ENCODE measurements at regions not wholly inside any gene's neighbourhood (a gene's known extent, or its start where the extent isn't known, plus 50 kb on each side); places are given as distances from the start of the nearest gene placed in this dataset.

DNA sequence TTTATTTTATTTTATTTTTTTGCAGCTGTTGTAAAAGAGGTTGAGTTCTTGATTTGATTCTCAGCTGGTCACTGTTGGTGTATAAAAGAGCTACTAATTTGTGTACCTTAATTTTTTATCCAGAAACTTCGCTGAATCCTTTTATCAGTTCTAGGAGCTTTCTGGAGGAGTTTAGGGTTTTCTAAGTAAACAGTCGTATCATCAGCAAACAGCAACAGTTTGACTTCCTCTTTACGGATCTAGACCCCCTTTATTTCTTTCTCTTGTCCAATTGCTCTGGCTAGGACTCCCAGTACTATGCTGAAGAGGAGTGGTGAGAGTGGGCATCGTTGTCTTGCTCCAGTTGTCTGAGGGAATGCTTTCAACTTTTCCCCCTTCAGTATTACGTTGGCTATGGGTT, 165.8 kb upstream of the KCNMB2 start:
- no peak for DNase-seq
- Histone ChIP-seq H3K27me3 (ENCODE audit: insufficient read depth, low read depth) (no peaks in the 10 kb centered on the region), H3K36me3 (ENCODE audit: low read depth) (no peaks in the 10 kb centered on the region), H2AFZ (no peak overlapping the region), H4K20me1 (ENCODE audit: insufficient read depth) (no peaks in the 10 kb centered on the region), H3F3A (ENCODE audit: insufficient read depth, low read depth) (no peaks in the 10 kb centered on the region), H3K9me2 (ENCODE audit: insufficient read depth) (no peaks in the 10 kb centered on the region), H3K4me1 (replicated peaks; ENCODE audit: insufficient read depth) (no peaks in the 10 kb centered on the region; the same call in 1 of the 2 replicates), H3K9me3 (ENCODE audit: insufficient read depth, low read depth) (no peaks in the 10 kb centered on the region; the same call in 1 of the 2 replicates), H3K79me2 (ENCODE audit: low read depth) (no peaks in the 10 kb centered on the region), H3K4me2 (no peak overlapping the region), H3K27ac (no peak overlapping the region), H3K4me3 (no peak overlapping the region)
- BruUV-seq (replicated peaks): no TSS peak
- ChIA-PET POLR2A (ENCODE audit: unreplicated experiment) (no interaction called here), CTCF (no interaction called here)
- TF ChIP-seq, protein P1, sequence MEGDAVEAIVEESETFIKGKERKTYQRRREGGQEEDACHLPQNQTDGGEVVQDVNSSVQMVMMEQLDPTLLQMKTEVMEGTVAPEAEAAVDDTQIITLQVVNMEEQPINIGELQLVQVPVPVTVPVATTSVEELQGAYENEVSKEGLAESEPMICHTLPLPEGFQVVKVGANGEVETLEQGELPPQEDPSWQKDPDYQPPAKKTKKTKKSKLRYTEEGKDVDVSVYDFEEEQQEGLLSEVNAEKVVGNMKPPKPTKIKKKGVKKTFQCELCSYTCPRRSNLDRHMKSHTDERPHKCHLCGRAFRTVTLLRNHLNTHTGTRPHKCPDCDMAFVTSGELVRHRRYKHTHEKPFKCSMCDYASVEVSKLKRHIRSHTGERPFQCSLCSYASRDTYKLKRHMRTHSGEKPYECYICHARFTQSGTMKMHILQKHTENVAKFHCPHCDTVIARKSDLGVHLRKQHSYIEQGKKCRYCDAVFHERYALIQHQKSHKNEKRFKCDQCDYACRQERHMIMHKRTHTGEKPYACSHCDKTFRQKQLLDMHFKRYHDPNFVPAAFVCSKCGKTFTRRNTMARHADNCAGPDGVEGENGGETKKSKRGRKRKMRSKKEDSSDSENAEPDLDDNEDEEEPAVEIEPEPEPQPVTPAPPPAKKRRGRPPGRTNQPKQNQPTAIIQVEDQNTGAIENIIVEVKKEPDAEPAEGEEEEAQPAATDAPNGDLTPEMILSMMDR (conservative IDR thresholded peaks at IDR 0.05): no peak
- TF ChIP-seq EZH2 (IDR thresholded peaks at IDR 0.05; ENCODE audit: low read depth): no peak
- intact Hi-C loops (cut with micrococcal nuclease; ENCODE audit: unreplicated experiment): no loop called here

DNA sequence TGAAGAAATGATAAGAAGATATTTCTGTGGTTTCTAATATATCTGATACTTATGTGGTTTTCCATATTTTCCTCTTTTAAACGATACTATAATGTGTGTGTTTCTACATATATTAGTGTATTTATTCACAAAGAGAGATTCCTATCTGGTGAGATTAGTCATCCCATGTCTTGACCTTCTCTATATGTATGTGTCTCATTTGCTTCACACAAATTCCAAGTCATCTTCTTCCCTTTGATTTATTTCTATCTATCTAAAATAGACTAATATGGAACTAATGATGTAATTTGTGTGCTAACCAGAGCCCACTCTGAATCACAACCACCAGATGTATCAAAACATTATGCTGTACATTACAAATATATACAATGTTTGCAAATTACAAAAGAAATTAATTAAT, 154.7 kb upstream of the KCNMB2 start:
- no TSS peak for BruUV-seq (replicated peaks)
- DNase-seq: no peak
- H2AFZ ChIP-seq: no peak overlapping the region
- TF ChIP-seq, protein P1 (conservative IDR thresholded peaks at IDR 0.05): no peak
- TF ChIP-seq EZH2 (IDR thresholded peaks at IDR 0.05; ENCODE audit: low read depth): no peak
- ChIA-PET POLR2A (ENCODE audit: unreplicated experiment) (interaction anchor here (0.6 kb wide), 1 partner anchor 35 kb away, joined by 13 read pairs; no protein-coding TSS in a partner anchor), CTCF (no interaction called here)
- no peaks in the 10 kb centered on the region for H3K27me3 ChIP-seq (ENCODE audit: insufficient read depth, low read depth)
- no peak overlapping the region for H3K4me2 ChIP-seq
- H4K20me1 ChIP-seq (ENCODE audit: insufficient read depth): no peaks in the 10 kb centered on the region
- H3K9me2 ChIP-seq (ENCODE audit: insufficient read depth): peaks cover 4% of the 10 kb centered on the region; the same call in 1 of the 2 replicates
- H3K4me1 ChIP-seq (replicated peaks; ENCODE audit: insufficient read depth): peaks cover 26% of the 10 kb centered on the region
- H3K27ac ChIP-seq: no peak overlapping the region
- no peaks in the 10 kb centered on the region for H3K79me2 ChIP-seq (ENCODE audit: low read depth)
- intact Hi-C loops (cut with micrococcal nuclease; ENCODE audit: unreplicated experiment): loop anchor here (5.0 to 10.0 kb wide), 7 partner anchors 569 to 1867 kb away; no protein-coding TSS in a partner anchor
- no peak overlapping the region for H3K4me3 ChIP-seq
- peaks cover 13% of the 10 kb centered on the region; the same call in 1 of the 2 replicates for H3F3A ChIP-seq (ENCODE audit: insufficient read depth, low read depth)
- H3K9me3 ChIP-seq (ENCODE audit: insufficient read depth, low read depth): peaks cover 4% of the 10 kb centered on the region; the same call in 1 of the 2 replicates
- no peaks in the 10 kb centered on the region for H3K36me3 ChIP-seq (ENCODE audit: low read depth)

DNA sequence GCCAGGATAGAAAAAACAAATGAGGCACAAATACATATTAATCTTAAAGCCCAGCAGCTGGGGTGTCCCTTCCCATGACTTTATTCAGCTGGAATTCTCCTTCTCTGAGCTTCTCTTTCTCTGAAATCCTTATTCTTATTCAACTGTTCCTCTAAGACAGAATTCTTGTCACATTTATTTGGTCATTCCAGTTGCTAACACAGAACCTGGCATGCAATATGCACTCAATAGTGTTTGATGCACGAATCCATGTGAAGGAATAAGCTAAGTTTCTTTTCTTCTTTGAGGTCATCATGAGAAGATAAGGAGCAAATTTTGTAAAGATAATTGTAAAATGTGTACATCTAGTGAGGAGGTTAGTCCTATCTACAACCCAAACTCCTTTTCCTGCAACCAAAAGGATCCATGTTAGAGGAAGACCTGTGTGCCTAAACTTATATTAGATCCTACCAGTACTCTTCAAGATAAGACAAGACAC, 154.2 kb upstream of the KCNMB2 start:
- Histone ChIP-seq H3K4me3 (no peak overlapping the region), H3K9me2 (ENCODE audit: insufficient read depth) (peaks cover 4% of the 10 kb centered on the region; the same call in 1 of the 2 replicates), H3K4me1 (replicated peaks; ENCODE audit: insufficient read depth) (peaks cover 26% of the 10 kb centered on the region), H3K9me3 (ENCODE audit: insufficient read depth, low read depth) (peaks cover 4% of the 10 kb centered on the region; the same call in 1 of the 2 replicates), H3K27ac (peak overlapping the region; percentile 2; the same call in 1 of the 2 replicates), H3K4me2 (no peak overlapping the region), H3K79me2 (ENCODE audit: low read depth) (no peaks in the 10 kb centered on the region), H3F3A (ENCODE audit: insufficient read depth, low read depth) (peaks cover 13% of the 10 kb centered on the region; the same call in 1 of the 2 replicates), H3K27me3 (ENCODE audit: insufficient read depth, low read depth) (no peaks in the 10 kb centered on the region), H3K36me3 (ENCODE audit: low read depth) (no peaks in the 10 kb centered on the region), H4K20me1 (ENCODE audit: insufficient read depth) (no peaks in the 10 kb centered on the region), H2AFZ (no peak overlapping the region)
- DNase-seq: no peak
- BruUV-seq (replicated peaks): no TSS peak
- intact Hi-C loops (cut with micrococcal nuclease; ENCODE audit: unreplicated experiment): loop anchor here (1.0 to 10.0 kb wide), 11 partner anchors 570 to 1867 kb away; no protein-coding TSS in a partner anchor
- TF ChIP-seq, protein P1 (conservative IDR thresholded peaks at IDR 0.05): no peak
- no peak for TF ChIP-seq EZH2 (IDR thresholded peaks at IDR 0.05; ENCODE audit: low read depth)
- ChIA-PET POLR2A (ENCODE audit: unreplicated experiment) (interaction anchor here (0.6 to 0.7 kb wide), 3 partner anchors 35 to 1231 kb away, joined by 3 to 13 read pairs (median 8); no protein-coding TSS in a partner anchor), CTCF (no interaction called here)

Data from PC-9 (cell line).